GM23338 (cell line): ENCODE measurements at regions not wholly inside any gene's neighbourhood (a gene's known extent, or its start where the extent isn't known, plus 50 kb on each side); places are given as distances from the start of the nearest gene placed in this dataset.
"Not testable (repeated sequence)": the region's sequence is repeated elsewhere in the genome, so short reads cannot be mapped to it uniquely, and the experiment has no call there.

Experiments used
- CREB1 ChIP-seq: fragments of 250-450 bp; sonication (Bioruptor Pico); IDR thresholded peaks from 2 replicates; pipeline ENCODE4 v1.5.0; 2020; ENCODE audit warnings: low read depth, mild to moderate bottlenecking, moderate library complexity
- ETS1 ChIP-seq: IDR thresholded peaks from 2 replicates; pipeline ENCODE4 v1.6.1; 2016; ENCODE audit warnings: antibody characterized with exemption
- EZH2 ChIP-seq: fragments of 200-600 bp; sonication (generic); IDR thresholded peaks from one replicate; pipeline ENCODE4 v1.8.0; 2017; ENCODE audit warnings: antibody characterized with exemption, mild to moderate bottlenecking, low read depth; ENCODE audit not compliant: unreplicated experiment
- EZH2phosphoT487 ChIP-seq: fragments of 200-600 bp; sonication (generic); IDR thresholded peaks from one replicate; pipeline ENCODE4 v1.8.1; 2018; ENCODE audit warnings: antibody characterized with exemption; ENCODE audit not compliant: unreplicated experiment
- JUNB ChIP-seq: IDR thresholded peaks from one replicate; pipeline ENCODE4 v1.6.1; 2016; ENCODE audit warnings: antibody characterized with exemption; ENCODE audit not compliant: unreplicated experiment
- NANOG ChIP-seq: IDR thresholded peaks from 2 replicates; pipeline ENCODE4 v1.6.1; 2016; ENCODE audit warnings: antibody characterized with exemption, borderline replicate concordance
- POLR2AphosphoS5 ChIP-seq: IDR thresholded peaks from 2 replicates; pipeline ENCODE4 v1.6.1; 2016; ENCODE audit warnings: antibody characterized with exemption, low read depth
- STAT1 ChIP-seq: IDR thresholded peaks from one replicate; pipeline ENCODE4 v1.6.1; 2016; ENCODE audit warnings: antibody characterized with exemption; ENCODE audit not compliant: unreplicated experiment
- ZNF114 ChIP-seq: fragments of 250-450 bp; sonication (Bioruptor Pico); IDR thresholded peaks from 2 replicates; pipeline ENCODE4 v1.5.0; 2020; ENCODE audit warnings: mild to moderate bottlenecking, moderate library complexity
- ZNF331 ChIP-seq: fragments of 250-450 bp; sonication (Bioruptor Pico); IDR thresholded peaks from 2 replicates; pipeline ENCODE4 v1.5.0; 2020; ENCODE audit warnings: low read depth, mild to moderate bottlenecking, moderate library complexity
- TF ChIP-seq, protein P1 (sequence below), 2 experiments: fragments of 200-600 bp in 1 of 2; sonication (generic) in 1 of 2; conservative IDR thresholded peaks; 2 replicates each; pipeline versions ENCODE4 v1.5.1 to v1.6.1; 2016 to 2017; ENCODE audit warnings: antibody characterized with exemption in 2 of 2, low read depth in 2 of 2, mild to moderate bottlenecking in 2 of 2, moderate library complexity in 1 of 2
- TF ChIP-seq, protein P2 (sequence below): IDR thresholded peaks from one replicate; pipeline ENCODE4 v1.6.1; 2018; ENCODE audit warnings: antibody characterized with exemption; ENCODE audit not compliant: unreplicated experiment

DNA sequence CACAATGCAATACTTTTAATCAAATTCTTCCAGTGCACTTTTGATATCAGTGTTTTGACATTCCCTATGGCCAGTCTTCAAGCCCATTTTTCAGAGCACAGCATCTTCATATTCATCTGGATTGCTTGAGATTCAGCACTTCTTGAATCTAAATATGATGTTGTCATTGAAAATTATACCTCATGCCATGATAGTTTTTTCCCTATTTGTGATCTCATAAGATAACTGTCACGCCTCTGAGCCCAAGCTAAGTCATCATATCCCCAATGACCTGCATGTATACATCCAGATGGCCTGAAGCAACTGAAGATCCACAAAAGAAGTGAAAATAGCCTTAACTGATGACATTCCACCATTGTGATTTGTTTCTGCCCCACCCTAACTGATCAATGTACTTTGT lies 117.6 kb upstream of the F3 start:
- TF ChIP-seq, protein P1, sequence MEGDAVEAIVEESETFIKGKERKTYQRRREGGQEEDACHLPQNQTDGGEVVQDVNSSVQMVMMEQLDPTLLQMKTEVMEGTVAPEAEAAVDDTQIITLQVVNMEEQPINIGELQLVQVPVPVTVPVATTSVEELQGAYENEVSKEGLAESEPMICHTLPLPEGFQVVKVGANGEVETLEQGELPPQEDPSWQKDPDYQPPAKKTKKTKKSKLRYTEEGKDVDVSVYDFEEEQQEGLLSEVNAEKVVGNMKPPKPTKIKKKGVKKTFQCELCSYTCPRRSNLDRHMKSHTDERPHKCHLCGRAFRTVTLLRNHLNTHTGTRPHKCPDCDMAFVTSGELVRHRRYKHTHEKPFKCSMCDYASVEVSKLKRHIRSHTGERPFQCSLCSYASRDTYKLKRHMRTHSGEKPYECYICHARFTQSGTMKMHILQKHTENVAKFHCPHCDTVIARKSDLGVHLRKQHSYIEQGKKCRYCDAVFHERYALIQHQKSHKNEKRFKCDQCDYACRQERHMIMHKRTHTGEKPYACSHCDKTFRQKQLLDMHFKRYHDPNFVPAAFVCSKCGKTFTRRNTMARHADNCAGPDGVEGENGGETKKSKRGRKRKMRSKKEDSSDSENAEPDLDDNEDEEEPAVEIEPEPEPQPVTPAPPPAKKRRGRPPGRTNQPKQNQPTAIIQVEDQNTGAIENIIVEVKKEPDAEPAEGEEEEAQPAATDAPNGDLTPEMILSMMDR (conservative IDR thresholded peaks at IDR 0.05; ENCODE audit: low read depth in 2 of 2): not testable (repeated sequence)
- TF ChIP-seq EZH2; POLR2AphosphoS5; ZNF114; EZH2phosphoT487; ZNF331; CREB1 (CRISPR knock-in tag); STAT1; NANOG; ETS1; JUNB: not testable (repeated sequence)
- TF ChIP-seq, protein P2, sequence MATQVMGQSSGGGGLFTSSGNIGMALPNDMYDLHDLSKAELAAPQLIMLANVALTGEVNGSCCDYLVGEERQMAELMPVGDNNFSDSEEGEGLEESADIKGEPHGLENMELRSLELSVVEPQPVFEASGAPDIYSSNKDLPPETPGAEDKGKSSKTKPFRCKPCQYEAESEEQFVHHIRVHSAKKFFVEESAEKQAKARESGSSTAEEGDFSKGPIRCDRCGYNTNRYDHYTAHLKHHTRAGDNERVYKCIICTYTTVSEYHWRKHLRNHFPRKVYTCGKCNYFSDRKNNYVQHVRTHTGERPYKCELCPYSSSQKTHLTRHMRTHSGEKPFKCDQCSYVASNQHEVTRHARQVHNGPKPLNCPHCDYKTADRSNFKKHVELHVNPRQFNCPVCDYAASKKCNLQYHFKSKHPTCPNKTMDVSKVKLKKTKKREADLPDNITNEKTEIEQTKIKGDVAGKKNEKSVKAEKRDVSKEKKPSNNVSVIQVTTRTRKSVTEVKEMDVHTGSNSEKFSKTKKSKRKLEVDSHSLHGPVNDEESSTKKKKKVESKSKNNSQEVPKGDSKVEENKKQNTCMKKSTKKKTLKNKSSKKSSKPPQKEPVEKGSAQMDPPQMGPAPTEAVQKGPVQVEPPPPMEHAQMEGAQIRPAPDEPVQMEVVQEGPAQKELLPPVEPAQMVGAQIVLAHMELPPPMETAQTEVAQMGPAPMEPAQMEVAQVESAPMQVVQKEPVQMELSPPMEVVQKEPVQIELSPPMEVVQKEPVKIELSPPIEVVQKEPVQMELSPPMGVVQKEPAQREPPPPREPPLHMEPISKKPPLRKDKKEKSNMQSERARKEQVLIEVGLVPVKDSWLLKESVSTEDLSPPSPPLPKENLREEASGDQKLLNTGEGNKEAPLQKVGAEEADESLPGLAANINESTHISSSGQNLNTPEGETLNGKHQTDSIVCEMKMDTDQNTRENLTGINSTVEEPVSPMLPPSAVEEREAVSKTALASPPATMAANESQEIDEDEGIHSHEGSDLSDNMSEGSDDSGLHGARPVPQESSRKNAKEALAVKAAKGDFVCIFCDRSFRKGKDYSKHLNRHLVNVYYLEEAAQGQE: not testable (repeated sequence)
